ENCODE measurements at regions not wholly inside any gene's neighbourhood (a gene's known extent, or its start where the extent isn't known, plus 50 kb on each side); places are given as distances from the start of the nearest gene placed in this dataset.

DNA sequence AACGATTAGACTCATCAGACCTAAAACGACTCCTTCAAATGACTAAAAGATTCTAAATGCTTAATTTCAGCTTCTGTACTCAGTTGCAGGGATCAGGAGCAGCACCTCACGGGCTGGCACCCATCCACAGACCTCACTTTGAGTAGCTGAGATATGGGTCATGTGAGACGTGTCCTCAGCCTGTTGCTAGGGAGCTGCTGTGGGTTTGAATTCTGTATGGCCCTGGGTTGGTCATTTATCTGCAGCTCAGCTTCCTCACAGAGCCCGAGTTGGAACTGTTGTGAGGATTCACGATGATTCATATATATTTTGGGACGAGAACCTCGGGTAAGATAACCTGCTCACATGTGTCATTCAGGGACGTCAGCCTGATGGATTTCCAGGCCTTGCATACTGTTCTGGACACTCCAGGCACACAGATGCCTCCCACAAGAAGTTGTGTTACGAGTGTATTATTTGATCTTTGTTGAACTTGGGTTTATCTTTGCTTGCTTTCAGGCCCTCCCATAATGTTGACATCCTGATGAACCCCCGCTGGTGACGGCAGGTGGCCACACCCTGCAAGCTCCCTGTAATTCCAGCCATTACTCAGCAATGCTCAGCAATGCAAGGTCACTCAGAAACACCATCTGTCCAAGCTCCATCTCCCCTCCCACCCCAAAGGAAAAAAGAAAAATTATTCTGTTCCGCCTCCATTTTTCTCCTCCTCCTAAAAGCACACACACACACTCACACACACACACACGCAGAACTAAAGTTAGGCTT, 137.6 kb downstream of the RBFOX3 start:
- no peak overlapping the region for H3K9ac ChIP-seq (ENCODE audit: low read depth, low read length)

DNA sequence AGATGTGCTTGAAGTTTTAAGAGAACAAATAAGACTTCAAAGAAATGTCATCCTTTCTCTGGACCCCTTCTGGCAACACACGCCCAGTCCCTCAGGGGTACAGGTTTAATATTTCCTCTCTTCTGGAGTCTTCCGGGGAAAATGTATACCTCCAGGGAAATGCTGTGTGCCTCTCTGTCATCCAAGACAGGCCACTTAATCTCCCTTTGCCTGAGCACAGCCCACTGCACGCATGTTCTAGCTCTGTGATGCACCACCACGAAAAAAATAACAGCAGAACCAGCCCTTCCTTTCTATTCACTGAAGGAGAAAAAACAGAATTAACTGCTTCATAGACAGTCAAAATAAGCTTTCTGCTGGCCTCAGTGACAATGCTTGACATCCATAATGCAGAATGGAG, 140.1 kb downstream of the RBFOX3 start:
- H3K4me3 ChIP-seq (ENCODE audit: low read depth in 1 of 2, low read length in 2 of 2), result no peak overlapping the region
- no peaks in the 10 kb centered on the region for H3K36me3 ChIP-seq (ENCODE audit: insufficient read depth, low read length)
- no peak overlapping the region for H3K9ac ChIP-seq (ENCODE audit: low read depth, low read length)
- H3K9me3 ChIP-seq (ENCODE audit: insufficient read depth, low read length, severe bottlenecking), result no peaks in the 10 kb centered on the region
- no peaks in the 10 kb centered on the region for H3K4me1 ChIP-seq (ENCODE audit: insufficient read depth, low read length)
- no peak overlapping the region for H2AFZ ChIP-seq (ENCODE audit: low read depth, low read length)
- no peaks in the 10 kb centered on the region for H3K79me2 ChIP-seq (ENCODE audit: insufficient read depth, low read length)
- H3K27ac ChIP-seq (ENCODE audit: low read length), result no peak overlapping the region
- ATAC-seq (ENCODE audit: insufficient read depth, low read depth) (no peak), DNase-seq (no peak)
- peaks cover 6% of the 10 kb centered on the region; the same call in 1 of the 2 replicates for H4K20me1 ChIP-seq (ENCODE audit: insufficient read depth, low read length)
- TF ChIP-seq, protein P1, sequence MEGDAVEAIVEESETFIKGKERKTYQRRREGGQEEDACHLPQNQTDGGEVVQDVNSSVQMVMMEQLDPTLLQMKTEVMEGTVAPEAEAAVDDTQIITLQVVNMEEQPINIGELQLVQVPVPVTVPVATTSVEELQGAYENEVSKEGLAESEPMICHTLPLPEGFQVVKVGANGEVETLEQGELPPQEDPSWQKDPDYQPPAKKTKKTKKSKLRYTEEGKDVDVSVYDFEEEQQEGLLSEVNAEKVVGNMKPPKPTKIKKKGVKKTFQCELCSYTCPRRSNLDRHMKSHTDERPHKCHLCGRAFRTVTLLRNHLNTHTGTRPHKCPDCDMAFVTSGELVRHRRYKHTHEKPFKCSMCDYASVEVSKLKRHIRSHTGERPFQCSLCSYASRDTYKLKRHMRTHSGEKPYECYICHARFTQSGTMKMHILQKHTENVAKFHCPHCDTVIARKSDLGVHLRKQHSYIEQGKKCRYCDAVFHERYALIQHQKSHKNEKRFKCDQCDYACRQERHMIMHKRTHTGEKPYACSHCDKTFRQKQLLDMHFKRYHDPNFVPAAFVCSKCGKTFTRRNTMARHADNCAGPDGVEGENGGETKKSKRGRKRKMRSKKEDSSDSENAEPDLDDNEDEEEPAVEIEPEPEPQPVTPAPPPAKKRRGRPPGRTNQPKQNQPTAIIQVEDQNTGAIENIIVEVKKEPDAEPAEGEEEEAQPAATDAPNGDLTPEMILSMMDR (IDR thresholded peaks at IDR 0.05; ENCODE audit: borderline replicate concordance, extremely low read depth, low read length, poor library complexity, severe bottlenecking), result no peak
- no peak for TF ChIP-seq EZH2 (IDR thresholded peaks at IDR 0.05; ENCODE audit: borderline replicate concordance, low read depth, low read length, severe bottlenecking)
- peaks cover 5% of the 10 kb centered on the region for H3K27me3 ChIP-seq (ENCODE audit: insufficient read depth, low read length, poor library complexity)
- H3K4me2 ChIP-seq (ENCODE audit: insufficient read depth, low read length), result no peak overlapping the region

More for the DNA sequence above, 137.6 kb downstream of the RBFOX3 start:
- no peak overlapping the region for H3K27ac ChIP-seq (ENCODE audit: low read length)
- H2AFZ ChIP-seq (ENCODE audit: low read depth, low read length), result no peak overlapping the region
- H3K4me3 ChIP-seq (ENCODE audit: low read depth in 1 of 2, low read length in 2 of 2), result no peak overlapping the region
- H3K36me3 ChIP-seq (ENCODE audit: insufficient read depth, low read length), result no peaks in the 10 kb centered on the region
- no peak for TF ChIP-seq EZH2 (IDR thresholded peaks at IDR 0.05; ENCODE audit: borderline replicate concordance, low read depth, low read length, severe bottlenecking)
- TF ChIP-seq, protein P1 (IDR thresholded peaks at IDR 0.05; ENCODE audit: borderline replicate concordance, extremely low read depth, low read length, poor library complexity, severe bottlenecking), result no peak
- peaks cover 5% of the 10 kb centered on the region for H3K27me3 ChIP-seq (ENCODE audit: insufficient read depth, low read length, poor library complexity)
- ATAC-seq (ENCODE audit: insufficient read depth, low read depth) (no peak), DNase-seq (no peak)
- no peaks in the 10 kb centered on the region for H3K9me3 ChIP-seq (ENCODE audit: insufficient read depth, low read length, severe bottlenecking)
- 0 out of 2 replicates have a peak, but pooled peaks cover 3% of the 10 kb centered on the region for H4K20me1 ChIP-seq (ENCODE audit: insufficient read depth, low read length)
- no peaks in the 10 kb centered on the region for H3K4me1 ChIP-seq (ENCODE audit: insufficient read depth, low read length)
- H3K79me2 ChIP-seq (ENCODE audit: insufficient read depth, low read length), result no peaks in the 10 kb centered on the region
- H3K4me2 ChIP-seq (ENCODE audit: insufficient read depth, low read length), result no peak overlapping the region

DNA sequence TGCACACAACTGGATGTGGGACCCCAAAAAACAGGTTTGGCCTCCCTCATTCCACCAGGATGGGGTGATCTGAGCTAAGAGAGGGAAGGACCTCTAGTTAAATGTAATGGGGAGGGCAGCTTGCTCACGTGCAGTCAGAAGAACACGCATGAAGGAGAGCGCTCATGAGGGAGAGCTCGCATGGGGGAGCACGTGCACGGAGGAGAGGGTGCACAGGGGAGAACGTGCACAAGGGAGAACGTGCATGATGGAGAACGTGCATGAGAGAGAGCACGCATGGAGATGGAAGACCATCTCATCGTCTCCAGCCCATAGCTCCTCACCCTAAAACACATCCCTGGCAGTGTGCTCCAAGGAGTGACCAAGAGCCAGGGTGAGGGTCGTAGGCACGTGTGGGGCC, 141.2 kb downstream of the RBFOX3 start:
- no peak for TF ChIP-seq EZH2 (IDR thresholded peaks at IDR 0.05; ENCODE audit: borderline replicate concordance, low read depth, low read length, severe bottlenecking)
- TF ChIP-seq, protein P1 (IDR thresholded peaks at IDR 0.05; ENCODE audit: borderline replicate concordance, extremely low read depth, low read length, poor library complexity, severe bottlenecking), result no peak
- Histone ChIP-seq H3K79me2 (ENCODE audit: insufficient read depth, low read length) (no peaks in the 10 kb centered on the region), H3K4me2 (ENCODE audit: insufficient read depth, low read length) (no peak overlapping the region), H3K36me3 (ENCODE audit: insufficient read depth, low read length) (no peaks in the 10 kb centered on the region), H3K4me1 (ENCODE audit: insufficient read depth, low read length) (no peaks in the 10 kb centered on the region), H3K9me3 (ENCODE audit: insufficient read depth, low read length, severe bottlenecking) (no peaks in the 10 kb centered on the region), H2AFZ (ENCODE audit: low read depth, low read length) (no peak overlapping the region), H3K27me3 (ENCODE audit: insufficient read depth, low read length, poor library complexity) (peaks cover 5% of the 10 kb centered on the region), H3K27ac (ENCODE audit: low read length) (no peak overlapping the region), H3K4me3 (ENCODE audit: low read depth in 1 of 2, low read length in 2 of 2) (no peak overlapping the region), H4K20me1 (ENCODE audit: insufficient read depth, low read length) (peaks cover 6% of the 10 kb centered on the region), H3K9ac (ENCODE audit: low read depth, low read length) (no peak overlapping the region)
- DNase-seq, result no peak
- ATAC-seq (ENCODE audit: insufficient read depth, low read depth), result no peak

Measured in DND-41 (cell line).